ENCODE measurements at regions not wholly inside any gene's neighbourhood (a gene's known extent, or its start where the extent isn't known, plus 50 kb on each side); places are given as distances from the start of the nearest gene placed in this dataset.

DNA sequence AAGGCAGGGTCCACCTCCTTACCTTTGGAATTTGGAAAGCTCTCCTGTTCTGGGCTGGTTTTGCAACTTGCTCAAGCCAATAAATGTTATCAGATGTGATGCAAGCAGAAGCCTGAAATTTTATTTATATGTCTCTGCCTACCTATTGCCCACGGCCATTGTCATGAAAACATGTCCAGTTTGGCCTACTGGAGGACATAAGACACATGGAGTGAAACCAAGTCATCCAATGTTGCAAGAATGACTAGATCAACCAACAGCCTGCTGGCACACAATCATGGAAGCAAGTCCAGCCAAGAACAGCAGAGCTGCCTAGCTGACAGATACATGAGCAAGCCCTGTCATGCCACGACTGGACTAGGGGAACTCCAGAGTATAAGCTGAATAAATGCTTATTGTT, 56.7 kb upstream of the IRAK1BP1 start:
- no peak for DNase-seq

All from NCI-H2227 treated with DMSO at 0.1 percent for 48 hours (cell line).